ENCODE measurements at regions not wholly inside any gene's neighbourhood (a gene's known extent, or its start where the extent isn't known, plus 50 kb on each side); places are given as distances from the start of the nearest gene placed in this dataset.

GRCh38 chr3:69687641-69688040, 51.6 kb upstream of the MITF start:
- TF ChIP-seq CTCF (IDR thresholded peaks at IDR 0.05; ENCODE audit: borderline replicate concordance, extremely low read depth, low read length, poor library complexity, severe bottlenecking) (no peak), EZH2 (IDR thresholded peaks at IDR 0.05; ENCODE audit: borderline replicate concordance, low read depth, low read length, severe bottlenecking) (no peak)

Data from DND-41 (cell line).